H9 (cell line): ENCODE measurements at regions not wholly inside any gene's neighbourhood (a gene's known extent, or its start where the extent isn't known, plus 50 kb on each side); places are given as distances from the start of the nearest gene placed in this dataset.

ENCODE experiments used
- DNase-seq: peaks from one replicate; pipeline ENCODE4 v3.0.0-alpha.2; 2017
- H2AFZ ChIP-seq: one replicate; pipeline ENCODE4 v1.6.1; 2013; ENCODE audit warnings: mild to moderate bottlenecking, low read length, control low read depth, moderate library complexity
- H2AK5ac ChIP-seq: 2 replicates; pipeline ENCODE4 v1.6.1; 2013; ENCODE audit warnings: low read length, control low read depth, mixed read lengths; ENCODE audit not compliant: insufficient read length
- H2BK120ac ChIP-seq: one replicate; pipeline ENCODE4 v1.6.1; 2013; ENCODE audit warnings: low read depth, mild to moderate bottlenecking, low read length, control low read depth, inconsistent platforms; ENCODE audit not compliant: poor library complexity, severe bottlenecking
- H2BK12ac ChIP-seq: 2 replicates; pipeline ENCODE4 v1.6.1; 2013; ENCODE audit warnings: low read length, control low read depth, mixed read lengths, low read depth; ENCODE audit not compliant: insufficient read length
- H2BK15ac ChIP-seq: 2 replicates; pipeline ENCODE4 v1.6.1; 2013; ENCODE audit warnings: low read depth, low read length, control low read depth
- H2BK20ac ChIP-seq: one replicate; pipeline ENCODE4 v1.6.1; 2013; ENCODE audit warnings: low read depth, mild to moderate bottlenecking, low read length, control low read depth, inconsistent platforms; ENCODE audit not compliant: poor library complexity, severe bottlenecking
- H2BK5ac ChIP-seq: 2 replicates; pipeline ENCODE4 v1.6.1; 2013; ENCODE audit warnings: low read length, control low read depth, mixed read lengths; ENCODE audit not compliant: insufficient read length
- H3K14ac ChIP-seq: 2 replicates; pipeline ENCODE4 v1.6.1; 2013; ENCODE audit warnings: low read length, control low read depth; ENCODE audit not compliant: insufficient read depth
- H3K18ac ChIP-seq: 2 replicates; pipeline ENCODE4 v1.6.1; 2013; ENCODE audit warnings: low read depth, mild to moderate bottlenecking, mixed read lengths, low read length, control low read depth; ENCODE audit not compliant: insufficient read length
- H3K23ac ChIP-seq: 2 replicates; pipeline ENCODE4 v1.6.1; 2013; ENCODE audit warnings: low read length, control low read depth, mixed read lengths, low read depth; ENCODE audit not compliant: insufficient read length
- H3K23me2 ChIP-seq: 2 replicates; pipeline ENCODE4 v1.6.1; 2013; ENCODE audit warnings: low read depth, mild to moderate bottlenecking, mixed read lengths, low read length, control low read depth; ENCODE audit not compliant: insufficient read length, poor library complexity, severe bottlenecking
- H3K27ac ChIP-seq: 2 replicates; pipeline ENCODE4 v1.5.1; 2013; ENCODE audit warnings: low read length, control low read depth, mixed read lengths, low read depth; ENCODE audit not compliant: insufficient read length
- H3K27me3 ChIP-seq: 2 replicates; pipeline ENCODE4 v1.6.1; 2013; ENCODE audit warnings: low read length, control low read depth, inconsistent platforms; ENCODE audit not compliant: insufficient read depth
- H3K4ac ChIP-seq: 2 replicates; pipeline ENCODE4 v1.6.1; 2013; ENCODE audit warnings: low read depth, mild to moderate bottlenecking, control low read depth, inconsistent platforms, low read length, moderate library complexity
- H3K4me1 ChIP-seq: 2 replicates; pipeline ENCODE4 v1.6.1; 2013; ENCODE audit warnings: low read length, control low read depth, inconsistent platforms; ENCODE audit not compliant: insufficient read depth
- H3K4me2 ChIP-seq: 2 replicates; pipeline ENCODE4 v1.6.1; 2013; ENCODE audit warnings: low read length, control low read depth, mixed read lengths; ENCODE audit not compliant: insufficient read length, insufficient read depth
- H3K56ac ChIP-seq: 2 replicates; pipeline ENCODE4 v1.6.1; 2013; ENCODE audit warnings: low read depth, mild to moderate bottlenecking, mixed read lengths, low read length, control low read depth; ENCODE audit not compliant: insufficient read length
- H3K79me1 ChIP-seq: 2 replicates; pipeline ENCODE4 v1.6.1; 2013; ENCODE audit warnings: low read depth, mild to moderate bottlenecking, moderate library complexity, low read length, control low read depth, inconsistent platforms; ENCODE audit not compliant: insufficient read depth, poor library complexity, severe bottlenecking
- H3K79me2 ChIP-seq: 2 replicates; pipeline ENCODE4 v1.6.1; 2013; ENCODE audit warnings: low read length, control low read depth, inconsistent platforms; ENCODE audit not compliant: insufficient read depth
- H3K9ac ChIP-seq: 2 replicates; pipeline ENCODE4 v1.6.1; 2013; ENCODE audit warnings: low read length, control low read depth, mixed read lengths; ENCODE audit not compliant: insufficient read length; ENCODE audit errors: extremely low read depth
- H3K9me3 ChIP-seq: one replicate; pipeline ENCODE4 v1.6.1; 2013; ENCODE audit warnings: low read depth, low read length, inconsistent platforms; ENCODE audit not compliant: control insufficient read depth
- H3T11ph ChIP-seq: one replicate; pipeline ENCODE4 v1.6.1; 2013; ENCODE audit warnings: mild to moderate bottlenecking, low read length, control low read depth, inconsistent platforms
- H4K20me1 ChIP-seq: one replicate; pipeline ENCODE4 v1.6.1; 2013; ENCODE audit not compliant: control insufficient read depth, insufficient read length, insufficient read depth
- H4K5ac ChIP-seq: 2 replicates; pipeline ENCODE4 v1.6.1; 2013; ENCODE audit warnings: low read depth, mild to moderate bottlenecking, mixed read lengths, low read length, control low read depth; ENCODE audit not compliant: insufficient read length
- H4K8ac ChIP-seq: replicated peaks from 2 replicates; pipeline ENCODE4 v1.6.1; 2013; ENCODE audit warnings: low read length, control low read depth, mixed read lengths, low read depth; ENCODE audit not compliant: insufficient read length
- H4K91ac ChIP-seq: 2 replicates; pipeline ENCODE4 v1.6.1; 2013; ENCODE audit warnings: low read depth, mild to moderate bottlenecking, moderate library complexity, mixed read lengths, low read length, control low read depth; ENCODE audit not compliant: insufficient read length
- H3K27ac Mint-ChIP-seq, 3 experiments: 2 replicates in 2 of 3; 3 replicates in 1 of 3; pipeline ENCODE4 v1.8.0; 2020 to 2021; ENCODE audit warnings: mixed read lengths in 3 of 3, mild to moderate bottlenecking in 1 of 3, moderate library complexity in 1 of 3
- H3K27me3 Mint-ChIP-seq: 2 replicates; pipeline ENCODE4 v1.8.0; 2021; ENCODE audit warnings: low read depth, mild to moderate bottlenecking, moderate library complexity, mixed read lengths
- H3K36me3 Mint-ChIP-seq, 3 experiments: 2 replicates in 2 of 3; 3 replicates in 1 of 3; pipeline ENCODE4 v1.8.0; 2020 to 2021; ENCODE audit warnings: low read depth in 3 of 3, mixed read lengths in 3 of 3; ENCODE audit not compliant: insufficient read depth in 1 of 3
- H3K4me1 Mint-ChIP-seq, 2 experiments: 2 replicates each; pipeline ENCODE4 v1.8.0; 2020; ENCODE audit warnings: mixed read lengths in 2 of 2
- H3K4me3 Mint-ChIP-seq, 2 experiments: 2 replicates in 1 of 2; 3 replicates in 1 of 2; pipeline ENCODE4 v1.8.0; 2020 to 2021; ENCODE audit warnings: mild to moderate bottlenecking in 2 of 2, mixed read lengths in 2 of 2, moderate library complexity in 1 of 2
- H3K9me3 Mint-ChIP-seq, 2 experiments: 2 replicates in 1 of 2; 3 replicates in 1 of 2; pipeline ENCODE4 v1.8.0; 2020; ENCODE audit warnings: mild to moderate bottlenecking in 2 of 2, mixed read lengths in 2 of 2, moderate library complexity in 1 of 2
- CTCF ChIP-seq: fragments of 200-600 bp; sonication (generic); conservative IDR thresholded peaks from 3 replicates; pipeline ENCODE4 v1.8.0; 2021; ENCODE audit warnings: antibody characterized with exemption, mild to moderate bottlenecking
- WGBS: extraction: QIAGEN DNeasy Blood & Tissue Kit; methylation state at CpG from one replicate; pipeline ENCODE4 v1.1.7; 2013; ENCODE audit warnings: missing lambda C conversion rate, low lambda C conversion rate, mixed read lengths; ENCODE audit not compliant: insufficient read length; ENCODE audit errors: extremely low coverage; 5-methylcytosine and 5-hydroxymethylcytosine counted together

DNA sequence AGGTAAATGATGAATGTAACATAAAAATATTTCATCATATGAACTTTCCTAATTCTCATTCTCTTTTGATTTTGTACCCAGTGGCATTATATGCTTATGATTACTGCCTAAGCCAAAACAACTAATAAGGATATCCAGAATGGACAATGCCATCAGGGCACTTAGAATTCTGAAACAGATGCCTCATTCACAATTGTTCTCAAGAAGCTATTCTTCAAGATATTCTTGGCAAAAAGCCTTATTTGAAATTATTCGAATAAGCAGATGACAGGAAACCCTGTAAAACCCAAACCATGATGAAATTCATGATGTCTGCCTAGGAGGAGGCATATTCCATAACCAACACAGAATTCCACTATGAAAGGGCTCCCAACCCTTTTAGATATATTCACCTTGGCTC lies 353.2 kb upstream of the TRIB2 start:
- no peaks in the 10 kb centered on the region for H3K9me3 Mint-ChIP-seq
- no peak overlapping the region for H2AFZ ChIP-seq

More for the DNA sequence above, 353.2 kb upstream of the TRIB2 start:
- Mint-ChIP-seq H3K27ac (no peak overlapping the region), H3K36me3 (no peaks in the 10 kb centered on the region), H3K4me1 (no peaks in the 10 kb centered on the region), H3K4me3 (no peak overlapping the region), H3K27me3 (no peaks in the 10 kb centered on the region)
- Histone ChIP-seq H3K79me2 (no peaks in the 10 kb centered on the region), H4K5ac (no peak overlapping the region), H3K9me3 (no peaks in the 10 kb centered on the region), H4K91ac (no peak overlapping the region), H3T11ph (no peak overlapping the region), H2BK120ac (no peak overlapping the region), H2BK15ac (no peak overlapping the region), H3K23ac (no peak overlapping the region), H2AK5ac (no peak overlapping the region), H3K79me1 (no peaks in the 10 kb centered on the region), H3K4ac (no peak overlapping the region), H4K20me1 (no peaks in the 10 kb centered on the region), H3K56ac (no peak overlapping the region), H3K14ac (no peak overlapping the region), H3K4me2 (no peak overlapping the region), H3K18ac (no peak overlapping the region), H2BK12ac (no peak overlapping the region), H2BK5ac (no peak overlapping the region), H3K27me3 (no peaks in the 10 kb centered on the region), H2BK20ac (no peak overlapping the region), H3K27ac (no peak overlapping the region), H3K23me2 (no peaks in the 10 kb centered on the region), H4K8ac (no peak overlapping the region), H3K4me1 (no peaks in the 10 kb centered on the region), H3K9ac (no peak overlapping the region)
- WGBS = no CpG with 5 or more reads among the region's 1 CpG
- DNase-seq = no peak
- no peak for TF ChIP-seq CTCF
